IMR-90 (cell line): ENCODE measurements at regions not wholly inside any gene's neighbourhood (a gene's known extent, or its start where the extent isn't known, plus 50 kb on each side); places are given as distances from the start of the nearest gene placed in this dataset.

Experiments used
- ATAC-seq: fragments of 200-7000 bp; cut with Tn5 transposase; 2 replicates; pipeline ENCODE4 v1.9.1; 2020; ENCODE audit warnings: low read depth, mild to moderate bottlenecking, moderate library complexity
- BruUV-seq: library from RNA; stranded (reverse); fragments of 400-500 nt; replicated peaks from 2 replicates; lab custom pipeline; 2021; lab: Mats Ljungman, UMichigan
- CTCF ChIA-PET: fragments of 300-600 bp; formaldehyde crosslinking; extraction: SDS; loops from one replicate; lab custom pipeline; 2021; ENCODE audit warnings: antibody characterized with exemption; lab: Yijun Ruan, JAX
- POLR2A ChIA-PET: fragments of 300-600 bp; sonication (Branson Sonifier 250); formaldehyde crosslinking; loops from one replicate; lab custom pipeline; 2022; ENCODE audit warnings: antibody characterized with exemption; ENCODE audit not compliant: unreplicated experiment; lab: Charles Lee
- DNase-seq: peaks from one replicate; pipeline ENCODE4 v3.0.0; 2013
- H2AFZ ChIP-seq: replicated peaks from 2 replicates; pipeline ENCODE3; 2013; ENCODE audit warnings: low read length, mild to moderate bottlenecking; ENCODE audit not compliant: poor library complexity
- H2AK5ac ChIP-seq: 2 replicates; pipeline ENCODE4 v1.6.1; 2013; ENCODE audit warnings: low read depth, low read length, inconsistent platforms
- H2AK9ac ChIP-seq: replicated peaks from 2 replicates; pipeline ENCODE3; 2013; ENCODE audit warnings: mild to moderate bottlenecking, low read depth, low read length, moderate library complexity; ENCODE audit not compliant: poor library complexity
- H2BK120ac ChIP-seq: 2 replicates; pipeline ENCODE4 v1.6.1; 2013; ENCODE audit warnings: low read depth, low read length, inconsistent platforms
- H2BK15ac ChIP-seq: 3 replicates; pipeline ENCODE4 v1.6.1; 2013; ENCODE audit warnings: low read depth, low read length, inconsistent platforms
- H2BK20ac ChIP-seq: 2 replicates; pipeline ENCODE4 v1.6.1; 2013; ENCODE audit warnings: low read depth, mild to moderate bottlenecking, inconsistent platforms, low read length, moderate library complexity
- H2BK5ac ChIP-seq: 2 replicates; pipeline ENCODE4 v1.6.1; 2013; ENCODE audit warnings: mild to moderate bottlenecking, low read depth, low read length, inconsistent platforms; ENCODE audit not compliant: poor library complexity, severe bottlenecking
- H3K14ac ChIP-seq: replicated peaks from 2 replicates; pipeline ENCODE4 v1.6.1; 2013; ENCODE audit warnings: low read depth, low read length, inconsistent platforms
- H3K18ac ChIP-seq: 2 replicates; pipeline ENCODE4 v1.6.1; 2013; ENCODE audit warnings: low read depth, low read length, control low read depth
- H3K23ac ChIP-seq: 2 replicates; pipeline ENCODE4 v1.6.1; 2013; ENCODE audit warnings: low read depth, low read length, inconsistent platforms
- H3K27ac ChIP-seq: 2 replicates; pipeline ENCODE4 v1.5.1; 2013; ENCODE audit warnings: mild to moderate bottlenecking, control low read depth, low read length; ENCODE audit not compliant: insufficient read depth
- H3K27me3 ChIP-seq: 2 replicates; pipeline ENCODE4 v1.6.1; 2013; ENCODE audit warnings: low read length; ENCODE audit not compliant: control insufficient read depth, insufficient read depth
- H3K36me3 ChIP-seq: 2 replicates; pipeline ENCODE4 v1.6.1; 2013; ENCODE audit warnings: low read length, mixed read lengths; ENCODE audit not compliant: control insufficient read depth, insufficient read depth
- H3K4ac ChIP-seq: 2 replicates; pipeline ENCODE4 v1.6.1; 2013; ENCODE audit warnings: low read depth, low read length, inconsistent platforms
- H3K4me1 ChIP-seq: 2 replicates; pipeline ENCODE4 v1.6.1; 2013; ENCODE audit warnings: low read length, mixed read lengths; ENCODE audit not compliant: control insufficient read depth, insufficient read depth
- H3K4me2 ChIP-seq: 2 replicates; pipeline ENCODE4 v1.6.1; 2013; ENCODE audit warnings: low read depth, mild to moderate bottlenecking, control low read depth, low read length, moderate library complexity
- H3K4me3 ChIP-seq: 2 replicates; pipeline ENCODE4 v1.5.1; 2013; ENCODE audit warnings: low read depth, mild to moderate bottlenecking, control low read depth, low read length, moderate library complexity; ENCODE audit not compliant: insufficient read depth
- H3K56ac ChIP-seq: 2 replicates; pipeline ENCODE4 v1.6.1; 2013; ENCODE audit warnings: low read length, inconsistent platforms; ENCODE audit not compliant: insufficient read depth; ENCODE audit errors: extremely low read depth
- H3K79me1 ChIP-seq, 2 experiments: 2 replicates each; pipeline ENCODE4 v1.6.1; 2013; ENCODE audit warnings: low read length in 2 of 2, inconsistent platforms in 1 of 2, low read depth in 1 of 2
- H3K9ac ChIP-seq: 2 replicates; pipeline ENCODE4 v1.6.1; 2013; ENCODE audit warnings: low read depth, low read length, control low read depth
- H3K9me1 ChIP-seq: 2 replicates; pipeline ENCODE4 v1.6.1; 2013; ENCODE audit warnings: low read length, inconsistent platforms; ENCODE audit not compliant: insufficient read depth
- H3K9me3 ChIP-seq: 2 replicates; pipeline ENCODE4 v1.6.1; 2013; ENCODE audit warnings: low read length; ENCODE audit not compliant: control insufficient read depth, insufficient read depth
- H4K20me1 ChIP-seq: 2 replicates; pipeline ENCODE4 v1.6.1; 2013; ENCODE audit warnings: low read length, inconsistent platforms; ENCODE audit not compliant: insufficient read depth
- H4K5ac ChIP-seq: 2 replicates; pipeline ENCODE4 v1.6.1; 2013; ENCODE audit warnings: mild to moderate bottlenecking, low read depth, low read length, control low read depth
- H4K8ac ChIP-seq, 2 experiments: 2 replicates each; pipeline ENCODE4 v1.6.1; 2013; ENCODE audit warnings: low read depth in 2 of 2, low read length in 2 of 2, control low read depth in 1 of 2, inconsistent platforms in 1 of 2
- H4K91ac ChIP-seq: 2 replicates; pipeline ENCODE4 v1.6.1; 2013; ENCODE audit warnings: low read depth, low read length, inconsistent platforms; ENCODE audit not compliant: insufficient read depth
- BHLHE40 ChIP-seq: fragments of 150-350 bp; IDR thresholded peaks from 2 replicates; pipeline ENCODE4 v1.6.1; 2016; ENCODE audit warnings: mild to moderate bottlenecking, low read depth, low read length
- CEBPB ChIP-seq: IDR thresholded peaks from 2 replicates; pipeline ENCODE4 v1.6.1; 2012; ENCODE audit warnings: low read depth, low read length, improper control_type of control experiment
- FOS ChIP-seq: fragments of 150-350 bp; IDR thresholded peaks from 2 replicates; pipeline ENCODE4 v1.6.1; 2016; ENCODE audit warnings: low read depth, low read length
- NFE2L2 ChIP-seq: fragments of 150-350 bp; IDR thresholded peaks from 2 replicates; pipeline ENCODE4 v1.6.1; 2016; ENCODE audit warnings: low read depth, mild to moderate bottlenecking, low read length
- RAD21 ChIP-seq: IDR thresholded peaks from 2 replicates; pipeline ENCODE4 v1.6.1; 2012; ENCODE audit warnings: low read length, improper control_type of control experiment
- RFX5 ChIP-seq: IDR thresholded peaks from 2 replicates; pipeline ENCODE4 v1.8.0; 2012; ENCODE audit warnings: low read depth, mild to moderate bottlenecking, low read length, moderate library complexity
- WGBS, 2 experiments: methylation state at CpG; one replicate each; pipeline versions ENCODE4 v1.1.5 to v1.1.7; 2013; ENCODE audit warnings: missing lambda C conversion rate in 2 of 2; ENCODE audit not compliant: insufficient read length in 1 of 2; ENCODE audit errors: extremely low coverage in 2 of 2; 5-methylcytosine and 5-hydroxymethylcytosine counted together
- dilution Hi-C: fragments of 300-500 bp; cut with HindIII; formaldehyde crosslinking; loops from one replicate; pipeline ENCODE4 v1.14.3; 2018; ENCODE audit warnings: low sequenced_read_pairs; ENCODE audit not compliant: unreplicated experiment
- in situ Hi-C: fragments of 300-500 bp; cut with MboI; formaldehyde crosslinking; loops from 3 replicates; pipeline ENCODE4 v1.14.3; 2019; ENCODE audit warnings: low sequenced_read_pairs, inconsistent platforms, mixed read lengths
- intact Hi-C: fragments of 100-400 bp; cut with micrococcal nuclease; formaldehyde crosslinking; loops from 2 replicates; pipeline ENCODE4 v1.10.0; 2022

GRCh38 chr18:22643731-22644130 lies 226.0 kb upstream of the CTAGE1 start:
- Histone ChIP-seq H3K23ac (no peak overlapping the region), H3K36me3 (no peaks in the 10 kb centered on the region), H3K9me1 (peaks cover 5% of the 10 kb centered on the region; the same call in 1 of the 2 replicates), H4K8ac (no peak overlapping the region), H3K27ac (no peak overlapping the region), H3K9ac (no peak overlapping the region), H3K4ac (no peak overlapping the region), H2BK20ac (no peak overlapping the region), H3K4me2 (no peak overlapping the region), H3K79me1 (no peaks in the 10 kb centered on the region), H2BK120ac (no peak overlapping the region), H3K18ac (peak overlapping the region; percentile 27; the same call in 1 of the 2 replicates), H2BK15ac (0 out of 3 replicates have a peak overlapping the region, but pooled peaks have one; percentile 15), H2AK5ac (no peak overlapping the region), H4K20me1 (no peaks in the 10 kb centered on the region), H3K4me3 (no peak overlapping the region), H4K5ac (no peak overlapping the region), H3K27me3 (no peaks in the 10 kb centered on the region), H2AK9ac (no peak overlapping the region), H2AFZ (no peak overlapping the region), H3K14ac (no peak overlapping the region), H2BK5ac (no peak overlapping the region), H3K9me3 (no peaks in the 10 kb centered on the region), H4K91ac (no peak overlapping the region), H3K4me1 (peaks cover 7% of the 10 kb centered on the region), H3K56ac (no peak overlapping the region)
- intact Hi-C loops (no loop called here), dilution Hi-C loops (no loop called here), in situ Hi-C loops (no loop called here)
- POLR2A ChIA-PET = no interaction called here
- TF ChIP-seq BHLHE40 = no peak
- no peak for TF ChIP-seq FOS
- TF ChIP-seq RFX5 = no peak
- TF ChIP-seq RAD21 = no peak
- no peak for TF ChIP-seq NFE2L2
- TF ChIP-seq CEBPB = no peak
- no CpG with 5 or more reads among the region's 2 CpGs for WGBS, 2 experiments
- no peak for ATAC-seq
- DNase-seq = peak; percentile 12
- CTCF ChIA-PET = no interaction called here
- no TSS peak for BruUV-seq
